NOMO-1 (cell line): ENCODE measurements at regions not wholly inside any gene's neighbourhood (a gene's known extent, or its start where the extent isn't known, plus 50 kb on each side); places are given as distances from the start of the nearest gene placed in this dataset.
A peak's percentile ranks its signal among the peaks of the same experiment; 100 is the strongest.

ENCODE experiments used
- DNase-seq, 2 experiments: peaks; one replicate each; lab custom pipeline; 2025; ENCODE audit not compliant: unreplicated experiment in 2 of 2; lab: John Stamatoyannopoulos, UW

DNA sequence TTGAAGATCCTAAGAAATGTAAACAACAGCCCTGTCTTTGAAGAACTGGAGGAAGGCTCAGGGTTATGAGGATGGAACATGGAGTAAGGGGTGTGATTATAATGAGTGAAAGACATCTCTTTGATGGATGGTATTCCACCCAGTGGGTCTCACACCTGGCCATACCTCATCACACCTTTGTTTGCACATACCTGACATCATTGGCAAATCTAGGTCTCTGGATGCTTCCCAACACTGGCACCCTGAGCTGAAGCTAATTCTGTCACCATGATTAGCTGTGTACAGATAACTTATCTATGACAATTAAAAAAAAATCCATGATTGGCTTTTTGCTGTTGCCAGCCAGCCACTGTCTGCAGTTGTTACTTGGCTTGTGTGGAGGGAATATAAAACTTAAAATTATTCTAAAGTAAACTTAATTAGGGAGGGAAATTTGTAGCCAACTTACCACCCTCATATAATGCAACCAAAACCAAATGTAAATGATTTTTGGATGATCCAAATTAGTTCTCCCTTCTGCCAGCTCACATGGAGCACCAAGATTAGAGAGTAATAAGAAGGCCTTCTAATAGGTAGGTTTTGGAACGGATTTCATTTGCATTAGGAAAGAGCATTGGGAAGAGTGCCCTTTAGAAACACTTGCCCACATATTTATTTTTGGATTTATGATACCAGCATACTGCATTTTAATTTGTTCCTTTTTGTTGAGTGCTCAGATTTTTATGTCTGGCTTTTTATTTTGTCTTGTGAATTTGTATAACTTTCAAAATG lies 249.5 kb downstream of the SOX4 start:
- DNase-seq, result no peak

DNA sequence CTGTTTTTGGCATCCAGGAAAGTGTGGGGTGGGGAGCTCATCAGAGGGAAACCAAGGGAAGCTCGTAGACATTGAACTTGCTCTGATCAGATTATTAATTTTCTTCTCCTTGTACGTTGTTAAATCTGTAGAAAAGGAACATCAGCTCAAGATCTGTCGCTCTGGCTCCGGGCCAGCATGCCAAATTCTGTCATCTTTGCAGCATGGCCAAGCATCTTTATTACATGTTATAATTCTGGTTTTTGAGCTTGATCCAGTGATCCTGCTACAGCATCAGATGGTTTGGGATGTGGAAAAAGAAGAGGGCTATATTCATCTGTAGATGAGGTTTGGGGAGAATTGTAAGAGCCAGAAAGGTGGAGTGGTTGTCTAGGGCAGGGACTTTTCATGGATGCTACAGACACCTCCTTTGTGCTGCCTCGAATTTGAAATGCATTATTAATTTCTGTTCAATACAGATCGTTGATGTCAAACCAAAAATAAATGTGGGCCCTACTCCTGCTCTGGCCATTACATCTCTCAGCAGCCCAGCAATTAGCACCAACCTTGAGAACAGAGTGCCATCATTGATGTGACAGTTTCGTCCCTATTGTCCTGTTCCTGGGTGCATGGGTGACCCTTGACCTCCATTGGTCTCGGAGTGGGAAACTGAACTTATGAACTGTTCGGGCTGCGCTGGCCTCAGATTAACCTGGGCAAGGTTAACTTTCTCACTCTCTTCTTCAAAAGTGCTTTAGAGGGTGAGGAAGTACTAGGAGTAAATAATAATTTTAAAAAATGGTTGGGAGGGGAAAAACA lies 250.8 kb downstream of the SOX4 start:
- DNase-seq, result no peak

DNA sequence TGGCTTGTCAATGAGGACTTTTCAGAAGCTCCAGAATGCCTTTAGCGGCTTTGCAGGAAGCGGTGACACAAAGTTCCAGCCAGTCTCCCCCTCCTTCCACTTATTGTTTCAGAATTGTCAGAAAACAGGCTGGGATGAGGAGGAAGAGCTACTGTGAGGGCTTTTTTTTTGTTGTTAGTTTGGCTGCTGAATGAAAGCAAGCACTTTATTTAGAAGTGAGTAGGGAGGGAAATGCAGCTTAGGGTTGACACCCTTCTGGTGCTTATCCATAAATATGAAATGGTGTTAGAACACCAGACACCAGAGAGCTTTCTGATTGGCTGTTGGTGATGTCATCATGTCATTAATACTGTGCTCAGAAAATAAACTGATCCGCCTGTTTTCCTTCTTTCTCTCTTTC lies 251.5 kb downstream of the SOX4 start:
- no peak for DNase-seq

DNA sequence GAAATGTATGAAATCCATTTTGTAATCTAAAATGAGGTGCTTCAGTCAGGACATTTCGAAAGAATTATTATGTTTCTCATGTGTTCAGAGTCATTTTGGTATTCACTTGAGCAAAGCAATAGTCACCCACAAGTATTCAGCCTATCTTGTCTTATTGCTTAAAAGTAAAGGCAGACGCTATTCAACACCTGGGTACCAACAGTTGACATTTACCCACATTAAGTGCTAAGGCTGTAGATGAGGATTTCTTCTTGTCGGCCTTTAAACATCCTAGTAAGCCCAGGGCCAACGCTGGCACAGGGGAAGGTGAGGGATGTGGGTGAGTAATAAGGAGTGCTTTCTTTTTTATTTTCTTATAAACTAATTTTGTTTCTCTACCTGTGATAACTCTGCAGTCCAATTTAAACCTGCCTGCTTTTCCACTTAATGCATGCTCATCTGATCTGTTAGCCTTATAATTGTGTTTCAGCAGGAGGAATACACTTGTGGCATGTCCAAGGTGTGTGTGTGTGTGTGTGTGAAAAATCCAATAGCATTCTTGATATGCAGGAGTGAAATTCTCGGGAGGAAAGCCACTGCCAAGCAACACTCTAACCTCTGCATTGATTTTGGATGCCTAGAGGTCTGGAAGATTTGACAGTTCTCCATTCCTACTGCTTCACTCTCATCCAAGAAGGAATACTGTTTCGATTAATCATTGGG lies 252.0 kb downstream of the SOX4 start:
- no peak for DNase-seq

DNA sequence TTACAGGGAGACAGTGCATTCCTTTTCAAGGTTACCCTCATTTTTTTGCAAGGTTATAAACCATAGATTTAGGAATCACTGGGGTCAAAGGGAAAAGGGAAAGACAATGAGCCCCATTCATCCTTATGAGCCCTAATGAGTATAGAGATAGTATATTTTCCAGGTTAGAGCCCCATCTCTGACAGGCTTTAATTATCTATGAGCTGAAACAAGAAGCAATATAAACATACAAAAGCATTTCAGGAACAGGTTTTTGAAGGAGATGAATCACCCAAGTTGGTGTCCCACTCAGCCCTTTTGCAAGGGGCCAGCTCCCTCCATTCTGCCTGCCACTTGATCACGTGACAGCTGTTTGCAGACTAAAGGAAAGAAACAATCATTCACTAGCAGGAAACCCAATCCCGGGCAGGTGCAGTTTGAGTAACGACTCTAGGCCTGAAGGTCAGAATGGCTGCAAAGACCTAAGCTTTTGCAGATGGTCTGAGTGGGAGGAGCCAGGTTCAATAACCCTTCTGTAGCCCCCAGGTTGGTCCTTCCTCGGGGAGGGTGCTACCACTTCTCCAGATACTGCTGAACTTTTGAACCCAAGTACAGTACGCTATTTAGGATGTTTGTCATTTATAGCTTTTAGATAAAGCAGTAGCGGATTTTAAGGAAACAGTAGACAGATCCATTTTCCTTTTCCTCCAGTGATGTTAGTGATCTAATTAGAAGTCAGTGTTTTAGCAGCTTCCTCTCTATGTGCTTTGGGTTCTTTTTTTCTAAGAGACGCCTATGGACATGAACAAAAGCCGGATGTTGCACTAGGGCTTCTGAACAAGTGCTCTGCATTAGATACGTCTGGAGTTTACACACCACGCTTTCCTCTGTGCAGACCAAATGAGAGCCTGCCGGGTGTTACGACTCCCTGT lies 253.2 kb downstream of the SOX4 start:
- peak; percentile 54 to 58 for DNase-seq

DNA sequence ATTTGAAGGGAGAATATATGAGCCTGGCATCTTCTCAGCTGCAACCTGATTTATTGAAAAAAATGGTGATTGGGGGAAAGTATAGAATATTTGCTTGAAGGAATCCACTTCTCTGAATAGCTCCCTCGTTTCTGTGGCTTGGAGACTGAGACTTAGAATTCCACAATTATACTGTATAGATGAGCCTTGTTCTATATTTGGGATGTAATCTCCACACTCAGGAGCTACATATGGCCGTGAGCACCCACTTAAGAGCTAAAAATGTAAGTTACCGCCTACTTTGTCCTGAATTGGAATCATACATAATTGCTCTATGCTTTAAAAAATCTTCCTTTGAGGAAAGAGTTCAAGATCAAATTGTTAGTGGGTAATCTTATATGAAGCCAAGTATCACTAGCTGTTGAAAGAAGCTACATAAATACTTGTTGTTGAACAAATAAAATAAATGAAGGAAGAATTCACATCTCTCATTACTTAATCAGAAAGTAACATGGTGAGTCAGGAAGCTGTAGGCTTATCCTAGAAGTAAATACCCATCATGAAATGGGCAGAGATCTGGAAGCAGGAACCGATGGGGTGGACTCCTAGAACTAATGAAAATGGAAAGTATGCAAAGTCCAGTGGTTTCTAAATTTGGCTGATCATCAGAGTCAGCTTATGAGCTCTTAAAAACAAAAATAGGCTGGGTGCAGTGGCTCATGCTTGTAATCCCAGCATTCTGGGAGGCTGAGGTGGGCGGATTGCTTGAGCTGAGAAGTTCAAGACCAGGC lies 254.3 kb downstream of the SOX4 start:
- no peak for DNase-seq

DNA sequence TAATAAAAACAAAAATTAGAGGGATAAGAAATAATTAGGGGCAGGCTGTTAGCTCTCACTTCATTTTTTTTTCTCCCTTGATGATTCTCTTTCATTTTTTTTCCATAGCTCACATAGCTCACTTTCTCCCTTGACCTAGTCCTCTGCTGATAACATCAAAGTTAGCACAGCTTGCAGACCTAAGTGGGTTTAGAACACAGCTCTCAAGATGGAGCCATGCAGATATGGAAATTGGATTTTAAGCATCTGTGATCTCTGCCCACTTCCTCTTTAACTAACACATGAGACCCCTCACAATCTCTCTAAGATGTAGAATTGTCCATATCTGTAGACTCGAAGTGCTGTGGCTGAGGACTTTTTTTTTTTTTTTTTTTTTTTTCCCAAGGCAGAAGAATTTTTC lies 257.1 kb downstream of the SOX4 start:
- DNase-seq, result no peak

DNA sequence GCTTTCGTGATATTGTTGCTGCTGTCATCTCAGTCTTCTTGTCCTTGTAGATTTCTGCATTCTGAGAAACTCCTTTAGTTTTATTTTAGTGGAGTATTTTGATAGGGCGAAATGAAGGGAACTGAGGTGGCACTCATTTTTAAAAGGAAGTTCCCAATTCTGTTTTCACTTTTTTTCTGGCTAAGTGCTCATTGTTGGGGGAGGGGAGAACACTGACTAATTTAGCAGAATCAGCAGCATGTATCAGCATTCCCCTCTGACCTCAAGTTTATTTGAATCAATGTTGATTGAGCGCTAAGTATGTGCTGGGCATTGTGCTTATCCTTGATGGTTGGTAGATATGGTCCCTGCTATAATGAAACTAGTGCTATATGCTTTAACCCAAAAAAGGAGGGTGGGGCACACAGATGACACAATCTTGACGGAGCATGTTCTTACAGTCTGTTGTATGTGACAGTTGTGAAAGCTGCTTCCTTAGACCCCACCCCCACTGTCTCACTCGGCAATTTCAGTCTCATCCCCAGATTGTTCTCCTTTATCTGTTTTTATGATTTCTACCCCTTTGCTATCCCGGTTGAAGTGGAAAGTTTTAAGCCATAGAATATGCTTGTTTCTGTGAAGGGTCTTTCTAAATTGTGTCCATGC lies 262.4 kb downstream of the SOX4 start:
- peak; percentile 85 to 89 for DNase-seq

DNA sequence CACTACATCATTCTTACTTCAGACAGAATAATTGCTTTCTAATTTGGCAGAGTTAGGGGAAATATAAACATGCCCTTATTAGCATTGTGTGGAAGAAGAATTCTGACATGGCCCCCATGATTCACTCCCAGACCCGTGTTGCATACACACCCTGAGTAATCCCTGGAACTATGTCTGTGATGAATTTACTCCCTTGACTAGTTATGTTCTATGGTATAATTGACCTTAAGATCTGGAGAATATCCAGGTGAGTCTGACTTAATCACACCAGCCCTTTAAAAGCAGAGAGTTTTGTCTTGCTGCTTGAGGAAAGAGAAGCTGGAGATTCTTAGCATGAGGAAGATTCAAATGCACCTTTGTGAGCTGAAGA lies 262.9 kb downstream of the SOX4 start:
- DNase-seq, result no peak

DNA sequence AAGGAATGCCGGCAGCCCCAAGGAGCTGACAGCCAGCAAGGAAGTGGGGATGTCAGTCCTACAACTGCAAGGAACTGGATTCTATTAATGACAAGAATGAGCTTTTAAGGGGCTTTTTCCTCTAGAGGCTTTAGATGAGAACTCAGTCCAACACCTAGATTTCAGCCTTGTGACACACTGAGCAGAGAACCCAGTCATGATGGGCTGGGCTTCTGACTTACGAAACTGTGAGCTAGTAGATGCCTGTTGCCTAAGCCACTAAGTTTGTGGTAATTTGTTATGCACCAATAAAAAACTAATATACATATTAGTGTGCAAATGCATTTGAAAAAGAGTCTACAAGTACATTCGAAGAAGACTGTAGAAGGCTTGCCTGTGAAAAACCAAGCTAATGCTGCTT lies 263.3 kb downstream of the SOX4 start:
- peak; percentile 48 to 50 for DNase-seq

DNA sequence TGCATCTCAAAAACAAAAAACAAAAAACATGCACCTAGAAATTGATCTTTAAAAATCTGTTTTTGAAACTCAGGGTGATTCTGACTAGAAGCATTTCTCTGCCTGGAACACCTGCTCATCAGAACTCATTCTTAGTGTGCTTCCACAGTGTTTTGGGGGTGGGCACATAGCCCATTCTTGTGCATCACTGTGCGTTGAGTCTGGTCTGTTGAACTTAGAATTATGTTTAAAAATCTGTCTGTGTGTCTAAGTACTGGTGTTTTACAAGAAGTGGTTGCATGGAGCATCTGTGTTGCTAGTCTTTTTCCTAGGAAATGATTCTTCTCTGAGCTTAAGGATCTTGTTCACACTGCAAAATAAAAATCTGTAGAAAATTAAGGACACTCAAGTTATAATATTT lies 264.5 kb downstream of the SOX4 start:
- no peak for DNase-seq

DNA sequence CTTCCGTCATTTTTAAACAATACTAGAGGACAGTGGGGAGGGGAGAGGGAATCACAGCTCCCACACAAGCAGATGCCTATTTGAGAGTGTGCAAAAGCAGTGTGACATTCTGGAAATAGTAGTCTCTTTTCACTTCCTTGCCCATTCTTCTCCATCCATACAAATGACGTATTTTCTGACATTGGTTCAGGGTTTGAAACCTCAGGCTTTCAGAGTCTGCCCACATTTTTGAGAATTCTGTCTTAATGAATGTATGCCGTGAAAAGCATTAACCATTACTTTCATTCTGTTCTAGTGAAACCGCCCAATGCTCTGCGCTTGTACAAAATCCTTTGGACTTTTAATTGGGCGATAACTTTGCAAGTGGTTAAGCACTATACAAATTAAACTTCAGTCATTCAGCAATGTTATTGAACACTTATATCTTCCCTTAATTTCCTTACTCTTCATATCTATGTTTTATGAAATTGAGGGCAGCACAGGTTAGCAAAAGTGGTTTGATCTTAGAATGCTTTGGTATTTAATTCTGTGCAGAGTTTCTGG lies 265.7 kb downstream of the SOX4 start:
- no peak for DNase-seq

DNA sequence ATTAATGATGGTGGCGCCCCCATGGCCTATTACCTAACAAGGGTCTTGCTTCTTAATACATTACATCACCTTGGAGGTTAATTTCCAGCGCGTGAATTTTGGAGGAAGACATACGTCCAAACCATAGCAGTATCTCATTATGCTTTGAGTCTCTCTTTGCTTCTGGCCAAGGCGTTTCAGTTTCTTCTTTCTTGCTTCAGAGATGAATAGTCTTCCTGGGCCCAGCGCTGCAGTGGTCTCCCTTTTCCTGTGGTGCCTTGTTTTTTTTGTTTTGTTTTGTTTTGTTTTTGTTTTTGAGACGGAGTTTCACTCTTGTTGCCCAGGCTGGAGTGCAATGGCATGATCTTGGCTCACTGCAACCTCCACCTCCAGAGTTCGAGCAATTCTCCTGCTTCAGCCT lies 268.4 kb downstream of the SOX4 start:
- no peak for DNase-seq

DNA sequence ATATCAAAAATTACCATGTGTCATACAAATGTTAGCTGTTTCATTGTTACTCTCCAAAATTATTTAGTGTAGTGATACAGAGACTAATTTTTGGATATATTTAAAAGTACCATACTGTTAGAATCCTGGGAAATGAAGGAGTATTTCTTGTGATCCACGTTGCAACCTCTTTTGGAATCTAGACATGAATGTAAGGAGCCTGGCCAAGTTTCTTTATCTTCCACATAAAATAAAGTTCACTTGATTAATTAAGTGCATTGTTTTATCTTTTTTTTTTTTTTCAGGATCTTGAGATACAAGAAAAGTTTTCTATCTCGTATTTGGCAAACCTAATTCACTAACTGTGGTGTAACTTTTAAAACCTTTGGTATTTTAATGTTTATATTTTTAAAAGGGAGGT lies 270.7 kb downstream of the SOX4 start:
- no peak for DNase-seq

DNA sequence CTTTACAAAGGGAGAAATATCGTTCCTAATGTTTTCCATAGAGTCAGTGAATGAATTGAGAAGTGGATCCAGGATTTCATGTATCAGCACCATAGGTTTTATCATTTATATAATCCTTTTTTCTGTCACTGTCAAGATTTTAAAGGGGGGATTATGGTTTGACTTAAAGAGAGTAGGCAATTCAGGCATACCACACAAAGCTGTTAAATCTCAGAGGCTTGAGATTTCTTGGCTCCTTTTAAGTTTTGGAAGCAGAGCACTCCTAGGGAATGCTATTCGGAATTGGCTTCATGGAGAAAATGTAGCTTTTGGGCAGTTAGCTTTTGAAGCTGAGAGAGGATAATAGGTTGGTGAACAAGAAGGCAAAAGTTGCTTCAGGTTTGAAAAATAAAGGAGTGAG lies 274.7 kb downstream of the SOX4 start:
- no peak for DNase-seq

DNA sequence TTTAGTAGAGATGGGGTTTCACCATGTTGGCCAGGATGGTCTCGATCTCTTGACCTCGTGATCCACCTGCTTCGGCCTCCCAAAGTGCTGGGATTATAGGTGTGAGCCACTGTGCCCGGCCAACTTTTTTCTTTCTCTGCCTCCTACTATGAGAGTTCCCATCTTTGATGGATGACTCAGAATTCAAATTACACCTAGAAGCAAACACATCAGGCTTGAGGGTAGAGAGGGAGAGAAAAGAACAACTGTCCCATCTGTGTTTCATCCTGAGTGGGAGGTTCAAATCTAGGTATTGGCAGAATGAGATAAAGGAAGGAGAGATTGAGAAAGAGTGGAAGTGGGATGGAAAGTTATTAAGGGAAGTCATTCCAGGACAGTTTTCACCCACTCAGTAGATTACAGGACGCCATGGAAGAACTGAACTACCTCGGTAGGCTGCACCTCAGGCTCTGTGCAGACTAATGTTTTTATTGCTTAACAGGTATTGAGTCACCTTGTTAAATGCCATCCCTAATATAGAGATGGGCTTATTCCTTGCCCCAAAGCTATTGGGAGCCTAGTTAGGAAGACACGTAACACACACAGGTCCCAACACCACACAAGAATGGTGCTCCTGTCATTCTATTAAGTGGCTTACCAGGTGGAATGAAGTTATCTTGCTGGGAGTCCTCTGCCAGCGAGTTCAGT lies 275.7 kb downstream of the SOX4 start:
- DNase-seq, result no peak

DNA sequence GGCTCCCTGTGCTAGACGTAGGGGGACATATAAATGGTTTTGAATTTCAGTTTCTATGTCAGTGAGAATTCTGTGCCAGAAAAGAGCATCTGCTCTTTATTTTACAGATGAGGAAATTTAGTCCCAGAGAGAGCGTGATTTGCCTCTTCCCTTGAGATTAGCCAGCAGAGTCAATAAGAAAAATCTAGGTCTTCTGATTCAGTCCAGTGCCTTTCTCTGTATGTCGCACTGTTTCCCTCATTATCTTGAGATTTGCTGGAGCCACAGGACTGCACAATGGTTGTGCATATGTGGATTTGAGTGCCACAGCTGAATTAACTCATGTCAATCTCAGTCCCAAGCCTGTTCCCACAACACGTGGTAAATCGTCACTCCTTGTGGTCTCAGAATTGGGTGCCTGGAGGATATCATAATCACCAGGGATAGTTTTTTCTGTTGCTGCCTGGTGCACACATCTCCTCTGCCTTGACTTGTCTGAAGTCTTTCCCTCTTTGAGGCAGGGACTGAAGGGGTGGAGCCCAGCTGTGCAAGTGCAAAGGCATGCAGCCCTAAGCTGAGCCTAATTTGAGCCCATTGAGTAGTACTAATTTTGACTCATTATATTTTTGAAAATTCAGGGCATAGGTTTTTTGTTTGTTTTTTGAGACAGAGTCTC lies 276.7 kb downstream of the SOX4 start:
- no peak for DNase-seq

DNA sequence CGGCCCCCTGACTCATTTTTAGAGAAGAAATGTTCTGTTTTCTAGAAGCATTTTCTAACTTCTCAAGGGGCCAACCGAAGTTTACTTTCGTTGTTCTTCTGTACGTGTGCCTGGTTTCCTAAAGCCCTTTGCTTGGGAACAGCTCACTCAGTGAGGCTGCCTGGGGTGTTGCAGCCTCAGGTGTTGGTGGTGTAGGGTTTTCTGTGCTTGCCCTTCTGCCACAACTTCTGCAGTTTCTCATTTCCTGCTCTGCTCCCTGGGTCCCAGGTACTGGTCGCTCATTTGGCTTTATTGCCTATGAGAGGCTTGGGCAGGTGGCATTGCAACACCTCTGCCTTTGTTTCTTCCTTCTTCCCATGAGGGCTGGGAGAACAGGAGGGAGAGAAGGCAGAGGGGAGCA lies 278.3 kb downstream of the SOX4 start:
- no peak for DNase-seq
